CD4-positive, alpha-beta T cell treated with Interferon alpha-2 for 1 hour (primary cell): ENCODE measurements at regions not wholly inside any gene's neighbourhood (a gene's known extent, or its start where the extent isn't known, plus 50 kb on each side); places are given as distances from the start of the nearest gene placed in this dataset.
"Not testable (repeated sequence)": the region's sequence is repeated elsewhere in the genome, so short reads cannot be mapped to it uniquely, and the experiment has no call there.

ENCODE experiments used
- DNase-seq, 2 donors: peaks; one replicate each; pipeline ENCODE4 v3.0.0-alpha.2; 2020 to 2022

DNA sequence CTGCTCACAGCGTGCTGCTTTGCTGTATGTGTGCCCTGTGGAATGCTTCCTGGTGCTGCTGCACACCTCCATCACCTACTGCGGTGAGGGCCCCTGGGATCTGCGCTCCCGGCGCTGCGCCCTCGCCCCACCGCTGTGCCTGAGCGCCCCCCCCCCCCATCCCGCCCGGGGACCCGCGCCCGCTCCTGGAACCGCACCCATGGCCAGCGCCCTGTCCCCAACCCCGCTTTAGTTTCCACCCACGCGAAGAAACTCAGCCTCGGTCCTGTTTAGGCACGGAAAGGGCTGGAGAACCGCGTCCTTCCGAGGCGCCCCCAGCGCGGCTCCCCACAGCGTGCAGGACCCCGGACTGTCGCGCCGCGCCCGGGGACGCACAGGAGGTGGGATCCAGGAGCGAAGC lies 265.5 kb downstream of the POTEB3 start:
- DNase-seq: not testable (repeated sequence)

DNA sequence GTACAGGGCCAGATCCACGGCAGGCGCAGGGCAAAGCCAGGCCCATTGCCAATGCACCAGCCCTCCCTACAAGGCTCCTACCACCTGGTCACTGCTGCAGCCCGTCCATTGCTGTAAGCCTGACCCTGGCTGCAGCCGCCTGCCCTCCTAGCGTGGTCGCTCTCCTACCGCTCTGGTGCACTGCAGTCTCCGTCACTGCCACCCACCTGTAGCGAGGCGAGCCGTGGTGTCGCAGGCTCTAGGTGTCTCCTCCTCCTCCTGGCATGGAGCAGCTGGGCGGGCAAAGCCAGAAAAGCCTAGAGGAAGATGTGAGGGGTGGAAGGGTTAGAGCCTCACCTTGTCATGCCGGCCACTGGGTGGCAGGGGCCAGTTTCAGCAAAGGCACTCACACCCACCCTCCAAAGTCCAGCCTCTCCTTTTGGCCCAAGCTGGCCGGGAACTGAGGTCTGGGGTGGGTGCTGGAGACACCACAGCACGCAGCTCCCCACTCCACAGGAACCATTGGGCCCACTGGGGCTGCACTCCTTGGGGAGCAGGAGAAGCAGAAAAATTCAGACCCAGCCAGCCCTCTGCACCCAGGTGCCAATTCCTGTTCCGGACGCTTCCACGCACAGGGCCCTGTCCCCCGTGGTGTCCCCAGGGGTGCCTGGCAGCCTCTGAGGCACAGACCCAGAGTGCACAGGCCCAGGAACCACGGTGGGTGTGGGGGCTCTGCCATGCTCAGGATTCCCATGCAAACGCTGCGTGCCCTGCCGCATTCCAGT lies 285.3 kb upstream of the POTEB2 start:
- not testable (repeated sequence) for DNase-seq

GRCh38 chr15:21148136-21148535 lies 282.0 kb upstream of the POTEB2 start:
- DNase-seq: not testable (repeated sequence)

GRCh38 chr15:21133893-21134292 lies 267.8 kb upstream of the POTEB2 start:
- DNase-seq: not testable (repeated sequence)

- not testable (repeated sequence) for DNase-seq
These were observed 246.3 kb upstream of the POTEB2 start for GRCh38 chr15:21112271-21113053.

DNA sequence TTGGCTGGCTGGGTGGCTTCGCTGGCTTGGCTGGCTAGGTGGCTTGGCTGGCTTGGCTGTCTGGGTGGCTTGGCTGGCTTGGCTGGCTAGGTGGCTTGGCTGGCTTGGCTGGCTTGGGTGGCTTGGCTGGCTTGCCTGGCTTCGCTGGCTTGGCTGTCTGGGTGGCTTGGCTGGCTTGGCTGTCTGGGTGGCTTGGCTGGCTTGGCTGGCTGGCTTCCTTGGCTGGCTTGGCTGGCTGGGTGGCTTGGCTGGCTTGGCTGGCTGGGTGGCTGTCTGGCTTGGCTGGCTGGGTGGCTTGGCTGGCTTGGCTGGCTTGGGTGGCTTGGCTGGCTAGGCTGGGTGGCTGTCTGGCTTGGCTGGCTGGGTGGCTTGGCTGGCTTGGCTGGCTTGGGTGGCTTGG lies 245.7 kb upstream of the POTEB2 start:
- DNase-seq: not testable (repeated sequence)

DNA sequence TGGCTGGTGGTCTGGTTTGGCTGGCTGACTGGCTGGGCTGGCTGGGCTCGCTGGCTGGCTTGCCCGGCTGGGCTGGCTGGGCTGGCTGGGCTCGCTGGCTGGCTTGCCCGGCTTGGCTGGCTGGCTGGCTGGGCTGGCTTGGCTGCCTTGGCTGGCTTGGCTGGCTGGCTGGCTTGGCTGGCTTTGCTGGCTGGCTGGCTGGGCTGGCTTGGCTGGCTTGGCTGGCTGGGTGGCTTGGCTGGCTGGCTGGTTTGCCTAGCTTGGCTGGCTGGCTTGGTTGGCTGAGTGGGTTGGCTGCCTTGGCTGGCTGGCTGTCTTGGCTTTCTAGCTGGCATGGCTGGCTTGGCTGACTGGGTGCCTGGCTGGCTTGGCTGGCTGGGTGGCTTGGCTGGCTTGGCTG lies 245.1 kb upstream of the POTEB2 start:
- not testable (repeated sequence) for DNase-seq

- DNase-seq: peak; percentile 12 to 22
These were observed 244.2 kb upstream of the POTEB2 start for GRCh38 chr15:21110187-21110804.

GRCh38 chr15:21108384-21108783 lies 242.3 kb upstream of the POTEB2 start:
- not testable (repeated sequence) for DNase-seq

- not testable (repeated sequence) for DNase-seq
These were observed 241.6 kb upstream of the POTEB2 start for GRCh38 chr15:21107399-21108381.

GRCh38 chr15:21096599-21096998 lies 230.5 kb upstream of the POTEB2 start:
- DNase-seq: not testable (repeated sequence)

DNA sequence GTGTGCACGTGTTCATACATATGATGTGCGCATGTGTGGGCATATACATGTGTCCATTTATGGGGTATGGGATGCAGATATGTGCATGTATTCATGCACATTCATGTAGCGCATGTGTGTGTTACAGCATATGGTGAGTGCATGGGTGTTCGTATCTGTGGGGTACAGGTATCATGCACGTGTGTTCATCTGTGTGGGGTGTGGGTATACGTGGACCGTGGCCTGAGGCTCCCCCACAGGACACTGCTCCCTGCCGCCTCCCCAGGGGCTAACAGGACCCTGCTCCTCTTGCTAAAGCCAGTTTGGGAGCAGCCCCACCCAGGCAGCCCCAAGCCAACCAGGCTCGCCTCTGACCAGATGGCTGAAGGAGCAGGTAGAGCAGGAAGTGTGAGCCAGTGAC lies 213.4 kb upstream of the POTEB2 start:
- not testable (repeated sequence) for DNase-seq

DNA sequence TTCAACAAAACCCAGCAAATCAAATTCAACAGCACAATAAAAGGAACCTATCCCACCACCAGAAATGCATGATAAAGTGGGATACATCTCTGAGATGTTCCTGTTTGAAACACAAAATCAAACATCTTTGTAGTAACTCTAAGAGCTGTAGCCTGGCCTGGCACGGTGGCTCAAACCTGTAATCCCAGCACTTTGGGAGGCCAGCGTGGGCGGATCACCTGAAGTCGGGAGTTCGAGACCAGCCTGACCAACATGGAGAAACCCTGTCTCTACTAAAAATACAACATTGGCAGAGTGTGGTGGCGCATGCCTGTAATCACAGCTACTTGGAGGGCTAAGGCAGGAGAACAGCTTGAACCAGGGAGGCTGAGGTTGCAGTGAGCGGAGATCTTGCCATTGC lies 202.8 kb upstream of the POTEB2 start:
- not testable (repeated sequence) for DNase-seq

GRCh38 chr15:21063512-21063911 lies 197.4 kb upstream of the POTEB2 start:
- not testable (repeated sequence) for DNase-seq

DNA sequence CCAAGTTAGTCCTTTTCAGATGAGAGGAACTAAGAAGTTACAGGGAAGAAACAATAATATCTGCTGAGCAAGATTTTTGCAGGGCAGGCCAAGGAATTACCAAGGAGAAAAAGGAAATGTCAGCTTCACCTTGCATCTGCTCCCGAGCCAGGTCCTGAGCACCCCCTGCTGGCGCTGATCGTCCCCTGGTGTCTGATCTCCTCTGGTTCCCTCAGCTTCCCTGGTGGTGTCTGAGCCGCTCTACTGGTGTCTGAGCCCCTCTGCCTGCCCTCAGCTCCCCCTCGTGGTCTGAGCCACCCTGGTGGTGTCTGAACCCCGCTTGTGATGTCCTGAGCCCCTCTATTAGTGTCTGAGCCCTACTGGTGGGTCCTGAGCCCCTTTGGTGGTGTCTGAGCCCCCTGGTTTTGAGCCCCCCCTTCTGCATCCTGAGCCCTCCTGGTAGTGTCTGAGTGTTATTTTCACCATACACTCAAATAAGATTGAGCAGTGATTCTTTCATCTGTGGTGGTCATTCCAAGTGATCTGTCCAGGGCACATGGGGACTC lies 196.6 kb upstream of the POTEB2 start:
- DNase-seq: not testable (repeated sequence)

GRCh38 chr15:21051866-21052265 lies 185.8 kb upstream of the POTEB2 start:
- not testable (repeated sequence) for DNase-seq

DNA sequence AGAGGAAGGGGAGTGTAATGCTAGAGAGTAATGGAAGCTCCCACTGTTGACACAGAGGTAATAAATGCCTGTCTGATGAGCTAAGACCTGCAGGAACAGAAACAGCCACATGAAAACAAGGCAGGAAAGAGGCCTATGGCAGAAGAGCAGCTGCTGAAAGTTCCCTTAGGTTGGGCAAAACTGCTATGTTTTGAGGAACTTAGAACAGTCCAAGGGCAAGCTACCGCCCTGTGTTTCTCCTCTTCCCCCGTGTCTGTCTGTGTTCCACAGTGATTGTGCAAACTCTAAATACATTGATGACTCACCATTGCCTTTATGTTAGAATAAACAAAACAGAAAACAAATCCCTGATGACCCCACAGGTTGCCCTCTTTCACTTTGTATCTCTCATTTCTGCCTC lies 165.6 kb upstream of the POTEB2 start:
- DNase-seq: not testable (repeated sequence)

DNA sequence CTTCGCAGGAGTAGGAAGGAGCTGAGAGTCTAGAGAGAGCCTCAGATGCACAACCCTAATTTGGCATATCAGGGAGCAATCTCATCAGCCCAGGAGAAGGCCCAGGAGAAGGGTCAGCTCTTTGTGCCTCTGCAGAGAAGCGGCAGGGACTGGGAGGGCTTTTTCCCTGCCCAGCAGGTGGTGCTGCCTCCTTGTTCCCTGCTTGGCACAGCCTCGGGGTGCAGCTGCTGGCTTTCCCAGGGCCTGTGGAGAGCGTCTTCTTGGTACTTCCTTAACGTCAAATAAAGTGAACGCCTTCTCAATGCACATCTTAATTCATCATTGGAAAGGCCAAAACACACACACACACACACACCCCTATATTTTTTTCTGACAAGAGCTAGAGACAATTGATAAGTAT lies 162.9 kb upstream of the POTEB2 start:
- DNase-seq: not testable (repeated sequence)

DNA sequence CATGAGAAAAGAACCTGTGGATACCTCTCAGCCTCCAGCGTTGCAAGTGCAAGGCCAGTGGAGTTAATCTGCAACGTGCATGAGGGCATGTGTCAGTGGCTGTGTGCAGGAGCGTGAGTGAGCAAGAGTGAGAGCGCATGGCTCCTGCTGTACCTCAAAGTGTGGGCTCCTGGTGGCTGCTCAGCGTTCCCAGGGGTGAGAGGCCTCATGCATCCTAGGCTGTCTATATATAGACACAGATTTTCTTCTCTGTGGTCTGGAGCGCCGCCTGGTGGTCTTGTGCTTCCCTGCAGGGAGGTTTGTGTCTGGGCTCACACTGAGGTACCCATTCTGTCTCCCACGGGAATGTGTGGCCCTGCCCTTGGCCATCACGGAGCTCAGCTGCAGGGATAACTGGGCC lies 161.8 kb upstream of the POTEB2 start:
- not testable (repeated sequence) for DNase-seq

GRCh38 chr15:21026848-21027247 lies 160.7 kb upstream of the POTEB2 start:
- DNase-seq: not testable (repeated sequence)

DNA sequence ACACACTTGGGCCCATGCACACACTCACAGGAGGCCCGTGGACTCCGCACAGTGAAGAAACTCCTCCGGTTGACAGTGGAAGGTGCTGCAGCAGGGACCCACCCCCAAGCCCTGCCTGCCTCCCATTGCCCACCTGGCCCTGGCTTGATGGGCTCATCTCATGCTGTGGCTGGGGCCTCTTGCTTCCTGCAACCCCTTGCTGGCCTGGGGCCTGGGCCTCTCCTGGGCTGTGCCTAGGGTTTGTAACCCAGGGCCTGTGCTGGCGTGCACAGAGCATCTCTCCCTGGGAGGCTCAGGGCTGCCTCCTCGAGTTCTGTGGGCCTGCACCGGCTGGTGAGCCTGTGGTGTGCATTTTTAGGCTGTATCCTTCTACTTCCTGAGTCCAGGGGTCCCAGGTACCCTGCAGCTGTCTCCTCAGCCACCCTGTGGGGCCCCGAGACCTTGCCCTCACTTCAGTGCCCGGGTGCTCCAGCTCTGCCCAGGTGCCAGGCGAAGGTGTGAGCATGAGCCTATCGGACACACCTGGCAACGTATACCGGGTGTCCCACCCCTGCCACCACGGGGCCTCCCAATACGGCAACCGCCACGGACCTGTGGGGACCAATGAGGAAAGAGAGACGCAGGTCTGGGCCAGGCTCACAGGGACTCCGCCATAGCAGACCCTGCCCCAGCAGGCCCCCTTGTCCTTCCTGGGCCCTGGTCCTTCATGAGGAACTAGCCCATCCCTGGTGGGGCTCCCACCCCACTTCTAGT lies 158.3 kb upstream of the POTEB2 start:
- not testable (repeated sequence) for DNase-seq
